NB4 (cell line): ENCODE measurements at regions not wholly inside any gene's neighbourhood (a gene's known extent, or its start where the extent isn't known, plus 50 kb on each side); places are given as distances from the start of the nearest gene placed in this dataset.
A peak's percentile ranks its signal among the peaks of the same experiment; 100 is the strongest.

Experiments
- DNase-seq: peaks from one replicate; pipeline ENCODE4 v3.0.0; 2010; ENCODE audit warnings: low read depth
- H3K4me3 ChIP-seq: one replicate; pipeline ENCODE4 v1.5.1; 2011; ENCODE audit warnings: mild to moderate bottlenecking, low read depth, low read length, moderate library complexity
- MYC ChIP-seq: IDR thresholded peaks from 2 replicates; pipeline ENCODE4 v1.6.1; 2011; ENCODE audit warnings: low read depth, low read length
- POLR2A ChIP-seq: IDR thresholded peaks from 2 replicates; pipeline ENCODE4 v1.6.1; 2011; ENCODE audit warnings: mild to moderate bottlenecking; ENCODE audit not compliant: insufficient read length; ENCODE audit errors: extremely low read depth
- TF ChIP-seq, protein P1 (sequence below): IDR thresholded peaks from 2 replicates; pipeline ENCODE4 v1.6.1; 2011; ENCODE audit warnings: low read depth, low read length
- TF ChIP-seq, protein P2 (sequence below): IDR thresholded peaks from one replicate; pipeline ENCODE4 v1.5.1; 2012; ENCODE audit warnings: low read depth, low read length

DNA sequence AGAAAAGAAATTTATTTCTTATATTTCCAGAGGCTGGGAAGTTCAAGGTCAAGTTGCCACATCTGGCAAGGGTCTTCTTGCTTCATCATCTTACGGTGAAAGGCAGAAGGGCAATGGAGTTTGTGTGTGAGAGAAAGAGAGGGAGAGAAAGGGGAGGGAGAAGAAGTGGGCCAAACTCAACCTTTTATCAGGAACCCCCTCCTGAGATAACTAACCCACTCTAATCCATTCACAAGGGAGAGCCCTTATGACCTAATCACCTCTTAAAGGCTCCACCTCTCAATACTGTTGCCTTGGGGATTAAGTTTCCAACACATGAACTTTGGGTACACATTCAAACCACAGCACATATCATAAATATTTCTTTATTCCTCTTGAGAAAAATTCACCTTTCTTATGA is 203.3 kb upstream of the FAM241A start:
- no peak for DNase-seq
- no peak overlapping the region for H3K4me3 ChIP-seq
- TF ChIP-seq, protein P1, sequence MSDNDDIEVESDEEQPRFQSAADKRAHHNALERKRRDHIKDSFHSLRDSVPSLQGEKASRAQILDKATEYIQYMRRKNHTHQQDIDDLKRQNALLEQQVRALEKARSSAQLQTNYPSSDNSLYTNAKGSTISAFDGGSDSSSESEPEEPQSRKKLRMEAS, result no peak
- no peak for TF ChIP-seq POLR2A
- no peak for TF ChIP-seq MYC
- TF ChIP-seq, protein P2, sequence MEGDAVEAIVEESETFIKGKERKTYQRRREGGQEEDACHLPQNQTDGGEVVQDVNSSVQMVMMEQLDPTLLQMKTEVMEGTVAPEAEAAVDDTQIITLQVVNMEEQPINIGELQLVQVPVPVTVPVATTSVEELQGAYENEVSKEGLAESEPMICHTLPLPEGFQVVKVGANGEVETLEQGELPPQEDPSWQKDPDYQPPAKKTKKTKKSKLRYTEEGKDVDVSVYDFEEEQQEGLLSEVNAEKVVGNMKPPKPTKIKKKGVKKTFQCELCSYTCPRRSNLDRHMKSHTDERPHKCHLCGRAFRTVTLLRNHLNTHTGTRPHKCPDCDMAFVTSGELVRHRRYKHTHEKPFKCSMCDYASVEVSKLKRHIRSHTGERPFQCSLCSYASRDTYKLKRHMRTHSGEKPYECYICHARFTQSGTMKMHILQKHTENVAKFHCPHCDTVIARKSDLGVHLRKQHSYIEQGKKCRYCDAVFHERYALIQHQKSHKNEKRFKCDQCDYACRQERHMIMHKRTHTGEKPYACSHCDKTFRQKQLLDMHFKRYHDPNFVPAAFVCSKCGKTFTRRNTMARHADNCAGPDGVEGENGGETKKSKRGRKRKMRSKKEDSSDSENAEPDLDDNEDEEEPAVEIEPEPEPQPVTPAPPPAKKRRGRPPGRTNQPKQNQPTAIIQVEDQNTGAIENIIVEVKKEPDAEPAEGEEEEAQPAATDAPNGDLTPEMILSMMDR, result no peak

DNA sequence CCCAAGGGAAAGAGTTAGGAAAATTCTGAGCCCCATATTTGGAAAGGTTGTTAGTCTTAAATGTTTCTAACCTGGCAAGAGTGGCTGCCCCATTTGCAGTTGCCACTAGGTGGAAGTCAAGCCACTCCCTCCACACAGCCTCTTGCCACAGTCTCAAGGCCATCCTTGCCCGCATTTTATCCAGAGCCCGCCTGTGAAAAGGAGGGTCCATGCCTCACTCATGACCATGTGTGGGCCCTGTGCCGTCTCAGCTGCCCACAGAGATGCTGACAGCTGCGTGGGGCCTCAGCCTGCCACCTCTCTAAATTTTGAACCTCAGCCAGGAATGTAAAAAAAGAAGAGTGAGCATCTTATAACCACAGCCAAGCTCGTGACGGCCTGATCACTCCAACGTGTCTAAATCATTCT is 201.5 kb upstream of the FAM241A start:
- no peak for TF ChIP-seq MYC
- TF ChIP-seq, protein P2, result peak; percentile 66
- H3K4me3 ChIP-seq, result no peak overlapping the region
- peak; percentile 58 for DNase-seq

DNA sequence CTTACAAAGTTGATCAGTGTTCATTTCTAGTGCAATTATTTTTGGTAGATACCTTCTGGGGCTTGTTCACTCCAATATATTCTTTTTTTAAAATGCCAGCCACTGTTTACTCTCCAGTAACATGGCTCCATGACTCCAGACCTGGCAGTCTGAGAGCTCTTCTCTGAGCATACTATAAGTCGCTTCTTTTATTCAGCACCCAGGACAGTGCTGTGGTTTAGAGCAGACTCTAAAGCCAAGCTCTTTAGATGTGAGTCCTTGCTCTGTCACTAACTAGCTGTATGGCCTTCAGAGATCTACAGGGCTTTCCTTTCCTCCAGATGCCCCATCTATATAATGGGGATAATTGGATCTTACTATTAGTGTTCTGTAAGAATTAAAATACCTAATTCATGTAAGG is 200.2 kb upstream of the FAM241A start:
- DNase-seq, result peak; percentile 13
- H3K4me3 ChIP-seq, result no peak overlapping the region
- TF ChIP-seq, protein P2, result no peak
- TF ChIP-seq MYC, result no peak
- TF ChIP-seq POLR2A, result no peak
- TF ChIP-seq, protein P1, result no peak

DNA sequence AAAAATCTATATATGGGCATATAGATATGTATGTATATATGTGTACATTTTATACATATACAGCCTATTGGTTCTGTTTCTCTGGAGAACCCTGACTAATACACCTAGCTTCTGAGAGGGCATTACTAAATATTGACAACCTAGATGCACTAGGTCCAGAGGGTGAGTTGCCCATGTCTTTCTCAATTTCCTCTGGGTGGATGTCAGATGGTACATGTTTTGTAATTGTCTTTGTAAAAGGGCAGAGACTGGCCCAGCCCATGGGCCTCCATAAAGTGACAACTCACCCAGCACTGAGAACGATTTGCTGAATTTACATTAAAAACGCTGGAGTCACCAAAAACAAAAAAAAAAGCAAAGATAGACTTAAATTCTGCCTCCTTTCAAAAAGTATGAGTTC is 198.5 kb upstream of the FAM241A start:
- no peak overlapping the region for H3K4me3 ChIP-seq
- no peak for DNase-seq
- TF ChIP-seq, protein P1, result no peak
- TF ChIP-seq, protein P2, result no peak
- no peak for TF ChIP-seq MYC
- no peak for TF ChIP-seq POLR2A

DNA sequence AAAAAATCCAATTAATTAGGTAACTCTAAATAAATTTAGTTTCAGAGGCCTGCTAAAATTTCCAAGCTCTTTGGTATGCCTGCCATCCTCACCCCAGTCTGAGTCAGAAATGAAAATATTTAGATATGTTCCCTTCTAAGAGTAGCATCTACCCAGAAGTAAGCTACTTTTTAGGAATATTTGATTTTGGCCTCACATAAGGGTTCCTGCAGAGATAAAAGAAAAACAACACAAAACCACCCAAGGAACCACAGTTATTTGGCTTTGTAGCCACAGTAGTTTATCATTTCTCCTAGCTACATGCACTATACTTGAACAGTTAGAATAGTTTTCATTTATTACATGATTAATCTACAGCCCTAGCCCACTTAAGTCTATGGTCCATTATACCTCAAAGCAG is 192.6 kb upstream of the FAM241A start:
- no peak for TF ChIP-seq POLR2A
- TF ChIP-seq, protein P2, result no peak
- no peak for TF ChIP-seq MYC
- TF ChIP-seq, protein P1, result no peak
- no peak overlapping the region for H3K4me3 ChIP-seq
- no peak for DNase-seq

DNA sequence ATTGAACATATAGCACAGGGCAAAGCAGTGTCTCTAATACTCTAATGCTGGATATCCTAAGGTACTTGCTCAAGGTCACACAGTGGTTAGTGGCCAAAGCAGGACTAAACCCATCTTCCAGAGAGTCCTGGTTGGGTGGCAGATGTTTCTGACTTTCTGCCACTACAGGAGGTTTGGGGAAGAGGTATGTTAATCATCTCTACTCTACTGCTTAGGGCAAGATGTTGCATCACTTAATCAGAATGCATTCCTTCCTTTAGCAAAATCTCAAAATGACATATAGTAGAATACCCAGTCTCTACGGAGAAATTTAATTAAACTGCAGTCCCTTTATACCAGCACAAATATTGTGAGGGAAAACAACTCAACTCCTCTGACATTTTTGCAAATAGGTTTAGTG is 190.7 kb upstream of the FAM241A start:
- TF ChIP-seq, protein P1, result no peak
- no peak for TF ChIP-seq POLR2A
- no peak for TF ChIP-seq MYC
- TF ChIP-seq, protein P2, result no peak
- H3K4me3 ChIP-seq, result no peak overlapping the region
- DNase-seq, result no peak
